HG02938 (cell line): ENCODE measurements at regions not wholly inside any gene's neighbourhood (a gene's known extent, or its start where the extent isn't known, plus 50 kb on each side); places are given as distances from the start of the nearest gene placed in this dataset.
"Not testable (repeated sequence)": the region's sequence is repeated elsewhere in the genome, so short reads cannot be mapped to it uniquely, and the experiment has no call there.

Experiments used
- ATAC-seq: cut with Tn5 transposase; IDR thresholded peaks from one replicate; pipeline ENCODE4 v1.9.1; 2021; ENCODE audit warnings: mild to moderate bottlenecking, moderate library complexity; ENCODE audit not compliant: unreplicated experiment

GRCh38 chr6:139473731-139474130 lies 99.3 kb upstream of the CITED2 start:
- no peak for ATAC-seq

DNA sequence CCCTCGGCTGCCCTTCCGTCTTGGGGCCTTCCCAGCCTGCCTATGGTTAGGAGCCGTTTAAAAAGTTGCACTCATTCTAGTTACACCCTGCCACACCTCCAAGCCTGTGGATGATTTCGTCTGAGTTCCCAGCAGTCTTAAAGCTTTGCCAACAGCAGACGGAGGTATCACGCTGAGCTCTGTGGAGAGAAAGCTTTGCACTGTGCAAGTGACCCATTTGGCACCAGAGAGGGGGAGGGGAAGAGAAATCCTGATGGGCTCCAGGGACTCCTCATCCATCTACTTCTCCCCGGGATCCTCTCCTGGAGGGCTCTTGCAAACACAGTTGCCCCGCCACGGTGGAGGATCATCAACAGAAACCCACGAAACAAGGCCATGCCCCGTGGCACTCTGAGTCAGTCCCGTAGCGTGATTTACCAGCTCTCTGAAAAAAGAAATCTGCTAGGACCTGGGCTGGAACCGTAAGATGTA lies 98.8 kb upstream of the CITED2 start:
- ATAC-seq, result no peak

- no peak for ATAC-seq
Measured at GRCh38 chr6:139472351-139473015, 98.0 kb upstream of the CITED2 start.

GRCh38 chr6:139470997-139471396 lies 96.5 kb upstream of the CITED2 start:
- ATAC-seq, result no peak

GRCh38 chr6:139468178-139468819 lies 93.9 kb upstream of the CITED2 start:
- no peak for ATAC-seq

DNA sequence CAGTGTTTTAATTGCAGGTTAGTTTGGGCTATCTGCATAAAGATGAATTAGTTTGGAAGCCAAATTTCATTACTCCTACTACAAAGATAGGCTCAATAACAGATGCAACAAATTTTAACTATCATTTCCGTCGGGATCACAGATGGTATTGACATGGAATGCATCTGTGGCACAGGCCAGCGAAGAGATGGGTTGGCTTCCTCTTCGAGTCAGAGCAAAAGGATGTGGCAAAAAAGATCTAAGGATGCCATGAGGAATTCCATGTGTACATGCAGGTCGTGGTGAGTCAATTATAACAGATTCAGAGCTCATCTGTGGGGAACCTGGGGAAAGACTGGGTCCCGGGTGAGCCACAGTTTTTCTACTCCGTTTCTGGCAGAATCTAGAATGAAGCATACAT lies 83.0 kb upstream of the CITED2 start:
- no peak for ATAC-seq

DNA sequence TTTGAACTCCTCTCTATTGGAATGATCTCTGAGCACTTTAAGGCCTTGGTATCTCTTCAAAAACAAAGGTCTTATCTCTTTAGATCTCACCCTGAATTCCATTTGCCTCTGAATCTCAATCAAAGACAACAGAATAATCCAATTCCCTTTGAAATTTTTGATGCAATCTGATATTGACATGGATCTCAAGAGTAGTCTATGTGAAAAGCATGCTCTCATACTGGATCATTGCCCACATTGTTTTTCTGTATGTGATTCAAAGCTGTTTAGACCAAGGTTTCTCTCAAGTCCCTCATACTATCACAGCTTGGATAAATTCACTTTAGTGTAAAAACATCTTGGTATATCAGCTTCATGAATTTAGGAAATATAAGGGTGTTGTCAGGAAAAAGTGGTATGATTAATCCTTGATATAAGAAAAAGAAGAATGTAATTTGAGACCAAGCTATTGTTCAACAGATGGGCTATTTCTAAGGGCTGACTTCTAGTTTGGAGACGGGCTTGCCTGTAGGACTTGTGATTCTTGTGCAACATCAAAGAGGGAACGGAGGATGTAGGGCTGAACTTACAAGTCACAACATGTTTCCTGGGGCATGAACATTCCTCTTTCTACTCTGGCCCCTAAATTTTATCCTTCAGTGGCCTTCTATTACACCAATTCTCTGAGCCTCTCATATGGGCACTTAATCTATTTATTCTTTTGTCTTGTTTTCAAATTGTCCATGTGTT lies 77.9 kb upstream of the CITED2 start:
- ATAC-seq, result no peak

DNA sequence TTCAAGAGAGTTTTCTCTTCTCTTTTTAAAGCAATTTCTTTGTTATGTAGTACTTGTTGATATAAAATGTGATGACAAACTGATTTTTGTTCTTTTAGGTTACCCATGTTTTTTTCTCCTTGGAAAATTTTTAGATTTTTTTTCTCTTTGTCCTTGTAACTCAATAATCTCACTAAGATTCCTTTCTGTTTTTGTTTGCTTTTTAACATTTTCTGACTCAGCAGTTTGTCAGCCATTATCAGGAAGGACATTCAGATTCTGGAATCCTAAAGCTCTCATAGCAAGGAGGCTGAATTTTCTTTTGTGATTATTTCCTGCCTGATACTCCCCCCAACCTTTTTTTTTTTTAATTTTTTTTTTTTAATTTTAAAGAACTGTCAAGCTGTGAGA lies 75.2 kb upstream of the CITED2 start:
- ATAC-seq, result no peak

DNA sequence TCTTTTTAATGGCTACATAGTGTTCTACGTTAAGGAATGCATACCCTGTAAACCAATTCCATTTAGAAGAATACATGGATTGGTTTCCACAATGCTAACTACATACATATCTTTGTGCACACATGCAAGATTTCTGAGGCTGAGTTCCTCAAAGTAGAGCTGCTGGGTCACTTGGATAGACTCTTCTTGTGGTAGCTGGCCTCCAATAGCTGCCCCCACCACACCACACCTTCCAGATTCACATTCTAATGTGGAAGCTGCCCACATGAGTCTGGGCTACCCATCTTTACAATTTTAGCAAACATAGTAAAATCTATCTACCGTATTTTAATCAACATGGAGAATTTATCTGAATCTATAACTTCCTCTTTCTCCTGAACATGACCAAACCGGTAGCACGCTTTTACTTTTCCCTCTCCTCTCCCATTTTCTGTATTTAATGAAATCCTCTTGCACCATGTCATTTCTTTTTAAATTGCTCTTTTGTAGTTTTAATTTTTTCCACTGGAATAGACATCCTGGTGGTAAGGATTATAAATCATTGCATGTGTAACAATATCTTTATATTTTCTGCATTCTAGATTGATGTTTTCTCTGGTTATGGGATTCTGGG lies 74.7 kb upstream of the CITED2 start:
- no peak for ATAC-seq

DNA sequence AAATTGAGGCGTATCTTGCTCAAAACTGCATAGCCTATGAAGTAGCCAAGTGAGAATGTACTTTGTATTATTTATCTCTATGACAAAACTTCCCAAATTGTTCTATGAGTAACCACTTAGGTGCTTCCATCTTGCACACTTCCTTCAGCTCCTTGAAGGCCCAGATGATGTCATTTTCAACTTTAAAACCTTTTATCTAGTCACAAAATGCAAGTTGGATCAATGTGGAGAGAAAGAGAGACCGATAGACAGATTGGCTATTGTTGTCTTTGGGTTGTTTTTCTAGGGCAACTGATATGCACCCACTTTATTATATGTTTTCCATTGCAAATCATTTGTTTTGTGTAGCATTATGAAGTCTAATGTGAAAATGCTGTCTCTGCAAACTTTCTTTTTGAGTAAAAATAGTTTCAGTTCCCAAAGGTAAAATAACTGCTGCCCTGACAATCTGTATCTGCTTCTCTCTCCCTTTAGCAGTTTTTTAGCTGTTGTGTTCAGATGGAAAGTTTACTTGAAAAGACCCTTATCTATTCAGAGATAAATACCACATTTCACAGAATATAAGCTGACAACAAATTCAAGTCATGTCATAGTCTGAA lies 73.7 kb upstream of the CITED2 start:
- peak; percentile 87 for ATAC-seq

DNA sequence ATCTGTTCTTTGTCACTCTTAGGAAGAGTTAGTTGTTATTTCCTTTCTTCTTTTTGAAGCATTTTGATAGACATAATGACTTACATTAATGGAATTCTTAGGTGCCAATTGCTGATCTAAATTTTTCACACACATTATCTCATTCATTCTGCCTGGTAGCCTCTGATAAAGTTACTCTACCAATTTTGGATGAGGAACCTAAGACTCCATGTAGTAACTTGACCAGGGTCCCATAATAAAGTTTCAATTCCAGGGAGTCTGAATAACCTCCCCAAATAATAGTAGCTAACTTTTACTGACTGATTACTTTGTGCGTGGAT lies 73.2 kb upstream of the CITED2 start:
- ATAC-seq, result no peak

GRCh38 chr6:139446768-139447655 lies 72.6 kb upstream of the CITED2 start:
- ATAC-seq, result no peak

DNA sequence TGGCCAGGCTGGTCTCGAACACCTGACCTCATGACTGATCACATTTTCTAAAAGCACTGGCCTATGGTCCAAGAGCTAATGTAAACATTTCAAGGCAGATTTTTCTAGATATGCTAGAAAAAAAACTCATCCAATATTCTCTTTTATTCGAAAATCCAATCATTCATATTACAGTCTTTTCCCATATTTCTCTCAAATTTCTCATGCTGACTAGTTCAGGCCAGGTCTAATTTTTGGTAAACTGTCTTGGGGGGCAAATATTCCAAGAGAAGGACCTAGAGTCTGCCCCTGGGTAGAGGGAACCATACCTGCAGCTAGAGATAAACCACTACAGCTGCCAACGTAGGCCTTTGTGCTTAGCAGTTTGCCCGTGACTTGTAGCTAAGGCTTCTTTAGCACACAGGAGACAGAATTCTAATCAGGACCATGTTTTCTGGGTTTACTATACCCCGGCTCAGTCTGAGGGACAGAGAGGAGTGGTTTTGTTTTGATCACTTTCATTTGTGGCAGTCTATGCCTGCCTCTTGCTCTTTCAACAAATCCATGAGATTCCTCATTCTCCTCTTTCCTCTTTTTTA lies 71.8 kb upstream of the CITED2 start:
- no peak for ATAC-seq

DNA sequence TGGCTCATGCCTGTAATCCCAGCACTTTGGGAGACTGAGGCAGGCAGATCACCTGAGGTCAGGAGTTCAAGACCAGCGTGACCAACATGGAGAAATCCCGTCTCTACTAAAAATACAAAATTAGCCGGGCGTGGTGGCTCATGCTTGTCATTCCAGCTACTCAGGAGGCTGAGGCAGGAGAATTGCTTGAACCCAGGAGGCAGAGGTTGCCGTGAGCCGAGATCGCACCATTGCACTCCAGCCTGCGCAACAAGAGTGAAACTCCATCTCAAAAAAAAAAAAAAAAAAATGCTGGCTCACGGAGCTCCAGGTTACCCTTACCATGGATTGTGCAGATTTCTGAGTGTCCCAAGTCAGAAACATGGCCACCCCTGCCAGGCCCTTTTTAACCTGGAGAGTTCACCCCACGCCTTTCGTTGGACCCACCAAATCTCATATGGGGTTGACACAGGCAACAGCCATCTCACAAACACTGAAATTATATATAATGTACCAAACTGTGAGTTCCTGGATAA lies 69.9 kb upstream of the CITED2 start:
- not testable (repeated sequence) for ATAC-seq

GRCh38 chr6:139443231-139444112 lies 69.0 kb upstream of the CITED2 start:
- ATAC-seq, result no peak

GRCh38 chr6:139442188-139442671 lies 67.8 kb upstream of the CITED2 start:
- no peak for ATAC-seq

DNA sequence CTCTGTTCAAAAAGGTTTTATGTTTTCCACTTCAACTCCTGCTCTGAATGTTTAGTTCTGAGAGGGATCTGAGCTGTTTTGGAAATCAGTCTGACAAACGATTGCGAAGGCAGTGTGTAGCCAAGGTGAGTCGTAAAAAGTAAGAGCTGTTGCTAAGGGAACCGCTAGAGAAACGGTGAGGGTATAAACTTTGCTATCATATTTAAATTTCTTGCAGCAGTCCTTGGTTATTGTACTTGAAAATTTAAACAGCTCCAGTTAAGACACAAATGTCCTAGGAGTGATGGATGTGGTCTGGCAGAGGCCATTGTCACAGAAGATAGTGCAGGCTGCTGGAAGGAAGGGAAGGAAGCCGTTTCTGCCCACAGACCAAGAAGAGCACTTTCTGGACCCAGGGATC lies 64.9 kb upstream of the CITED2 start:
- ATAC-seq, result no peak

DNA sequence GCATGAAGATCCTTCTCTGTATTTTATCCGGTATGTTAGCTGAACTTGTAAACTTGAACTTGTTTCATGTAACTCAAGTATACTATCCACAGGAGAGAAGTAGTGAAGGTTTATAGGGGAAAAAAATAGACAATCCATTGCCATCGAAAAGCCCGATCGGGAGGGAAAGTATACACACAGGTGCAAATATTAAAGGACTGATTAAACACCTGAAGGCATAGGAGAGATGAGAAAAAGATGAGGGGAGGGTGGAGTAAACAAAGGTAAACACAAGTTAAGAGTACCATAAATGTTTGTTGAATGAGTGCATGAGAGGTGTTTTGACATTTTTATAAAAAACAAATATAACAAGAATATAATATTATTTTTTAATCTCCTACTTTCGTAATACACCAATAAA lies 64.3 kb upstream of the CITED2 start:
- no peak for ATAC-seq

DNA sequence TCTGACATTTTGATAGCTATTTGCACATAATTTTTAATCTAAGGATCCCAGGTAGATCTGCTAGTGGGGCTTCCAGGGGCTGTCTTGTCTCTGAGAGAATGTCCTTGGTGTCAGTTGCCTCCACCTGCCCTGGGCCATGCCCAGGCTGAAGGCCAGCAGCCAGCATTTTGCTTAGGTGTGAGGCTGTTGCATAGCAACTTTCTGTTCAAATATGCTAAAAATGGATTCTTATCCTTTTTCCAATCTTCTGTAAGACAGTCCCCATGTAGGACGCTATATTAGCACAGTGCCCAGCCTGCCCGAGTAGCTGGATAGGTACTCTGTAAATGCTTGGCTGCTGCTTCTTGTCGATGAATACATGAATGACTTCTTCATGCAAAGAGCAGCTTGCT lies 62.5 kb upstream of the CITED2 start:
- ATAC-seq, result no peak
